Fibroblast of skin of back (primary cell): ENCODE measurements at regions not wholly inside any gene's neighbourhood (a gene's known extent, or its start where the extent isn't known, plus 50 kb on each side); places are given as distances from the start of the nearest gene placed in this dataset.

Source experiments
- DNase-seq: peaks from one replicate; pipeline ENCODE4 v3.0.0-alpha.2; 2013

DNA sequence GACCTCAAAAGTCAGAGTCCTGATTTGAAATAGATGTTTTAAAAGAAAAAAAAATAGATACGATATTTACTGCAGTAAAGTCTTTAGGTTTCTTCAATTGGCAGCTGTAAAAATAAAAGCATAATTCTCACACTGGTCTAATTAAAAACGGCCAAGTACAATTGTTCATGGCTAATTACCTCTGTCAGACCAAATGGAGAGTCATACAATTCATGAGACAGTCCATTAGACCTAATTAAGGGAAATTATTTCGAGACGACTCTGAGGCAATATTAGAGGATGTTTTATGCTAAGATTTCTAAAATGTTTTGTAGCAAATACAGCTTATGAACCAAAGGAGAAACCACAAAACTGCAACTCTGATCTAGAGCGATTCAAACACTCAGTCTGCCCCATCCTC lies 131.3 kb downstream of the PHLDA1 start:
- DNase-seq: no peak

DNA sequence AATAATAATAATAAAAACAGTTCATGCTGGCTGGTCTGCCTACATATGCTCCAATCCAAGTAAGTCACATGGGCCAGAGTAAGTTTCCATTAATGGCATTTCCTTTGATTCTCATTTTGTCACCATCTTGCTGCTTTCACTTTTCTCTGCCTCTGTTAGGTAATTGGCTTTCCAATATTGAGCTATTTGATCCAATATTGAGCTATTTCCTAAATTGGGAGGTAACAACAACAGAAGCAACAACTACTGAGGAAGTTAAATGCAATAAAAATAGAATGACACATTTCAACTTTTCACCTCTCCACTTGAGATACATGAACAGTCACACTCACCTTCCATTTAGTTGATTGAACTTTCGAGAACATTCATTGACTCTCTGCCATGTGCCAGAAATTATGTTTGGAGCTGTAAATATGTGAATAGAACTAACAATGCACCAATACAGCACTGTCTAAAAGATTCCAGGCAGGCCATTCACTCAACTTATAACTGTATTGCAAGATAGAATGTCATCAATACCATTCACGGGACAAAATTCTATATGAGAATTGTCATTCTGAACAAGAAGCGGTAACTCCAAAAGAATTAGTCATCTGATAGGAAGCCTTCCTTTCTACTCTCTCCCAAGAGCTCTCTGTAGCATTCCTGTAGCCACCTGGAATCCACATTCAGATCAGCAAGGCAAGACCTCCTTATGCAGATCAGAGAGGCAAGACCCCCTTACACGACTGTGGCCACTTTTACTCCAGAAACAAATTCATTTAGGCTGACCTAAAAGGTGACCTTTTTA lies 136.4 kb downstream of the PHLDA1 start:
- DNase-seq: no peak

DNA sequence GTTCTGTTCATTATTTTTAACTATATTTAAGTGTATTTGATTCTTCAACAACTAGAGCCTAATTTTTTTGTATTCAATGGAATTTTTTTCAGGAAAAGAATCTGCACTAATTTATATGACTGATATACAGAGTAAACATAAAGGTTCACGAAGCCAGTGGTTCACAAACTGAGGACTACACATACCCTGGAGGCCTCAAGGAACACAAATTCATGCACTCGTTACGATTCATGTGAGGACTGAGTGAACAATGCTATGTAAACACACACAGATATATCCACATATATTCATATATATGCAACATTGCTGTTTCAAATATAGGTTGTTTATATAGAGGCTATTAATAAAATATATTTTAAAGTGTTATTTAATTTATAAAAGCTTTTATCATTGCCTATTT lies 137.8 kb downstream of the PHLDA1 start:
- DNase-seq: no peak

DNA sequence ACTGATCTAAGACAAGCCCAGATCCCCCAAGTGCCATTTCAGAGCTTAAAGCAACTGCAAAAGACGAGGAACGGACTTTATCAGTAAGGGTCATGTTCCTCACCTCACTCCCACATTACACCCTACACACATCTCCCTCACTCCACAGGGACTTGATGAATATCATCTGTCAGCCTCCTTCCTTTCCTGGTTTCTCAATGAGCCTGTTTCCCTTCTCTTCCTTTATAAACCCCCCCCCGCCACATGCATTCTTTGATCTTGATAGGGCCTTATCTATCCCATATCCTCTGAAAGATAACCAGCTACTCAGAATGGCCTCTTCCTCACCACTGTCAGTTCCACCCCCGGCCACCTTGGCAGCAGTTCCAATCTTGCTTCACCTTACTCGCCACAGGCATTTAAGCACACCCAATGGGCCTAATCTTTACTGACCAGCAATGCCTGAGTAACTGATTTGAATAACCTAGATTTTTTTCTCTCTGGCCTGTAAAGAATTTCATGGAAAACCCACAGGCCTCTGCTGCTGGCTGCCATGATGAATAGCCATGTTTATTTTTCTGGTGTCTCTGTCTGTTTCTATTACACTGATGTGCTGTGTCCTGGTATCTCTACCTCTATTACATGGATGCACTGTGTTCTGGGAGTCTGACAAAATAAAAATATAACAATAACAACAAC lies 138.7 kb downstream of the PHLDA1 start:
- peak; percentile 37 for DNase-seq

GRCh38 chr12:75891072-75891471 lies 140.5 kb downstream of the PHLDA1 start:
- DNase-seq: no peak

DNA sequence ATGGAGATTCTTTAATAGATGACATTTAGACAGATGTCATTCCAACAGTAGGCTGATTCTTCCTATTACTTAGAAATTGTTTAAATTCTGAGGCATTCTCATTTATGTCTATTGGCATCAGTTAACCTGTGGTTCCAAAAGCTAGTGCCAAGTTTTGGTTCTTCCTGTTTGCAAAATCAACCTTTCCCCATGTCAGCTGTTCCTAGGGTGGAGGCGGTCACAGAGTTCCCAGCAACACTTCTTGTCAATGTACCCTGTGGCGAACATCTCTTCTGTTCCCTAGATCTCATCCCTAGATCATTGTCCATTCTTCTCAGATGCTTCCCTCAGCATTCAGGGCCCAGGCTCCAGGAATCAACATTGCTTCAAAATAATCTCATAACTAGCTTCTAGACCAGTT lies 140.9 kb downstream of the PHLDA1 start:
- no peak for DNase-seq

DNA sequence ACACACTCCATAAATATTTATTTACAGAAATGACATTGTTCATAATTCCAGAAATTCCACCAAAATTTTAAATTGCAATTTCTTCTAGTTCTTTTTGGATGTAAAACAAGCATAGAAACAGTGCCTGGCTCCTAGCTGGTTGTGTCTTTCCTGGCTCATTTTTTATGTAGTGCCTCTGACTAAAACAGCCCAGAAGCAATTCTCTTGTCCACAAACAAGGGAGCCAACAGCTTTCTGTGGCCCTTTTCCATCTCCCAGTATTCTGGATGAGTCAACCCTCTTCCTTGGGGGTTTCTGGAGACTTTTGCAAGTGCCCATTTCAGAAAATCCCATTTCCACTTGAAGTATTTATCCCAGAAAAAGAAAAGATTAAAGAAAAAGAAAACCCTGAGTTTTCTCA lies 141.4 kb downstream of the PHLDA1 start:
- DNase-seq: no peak

DNA sequence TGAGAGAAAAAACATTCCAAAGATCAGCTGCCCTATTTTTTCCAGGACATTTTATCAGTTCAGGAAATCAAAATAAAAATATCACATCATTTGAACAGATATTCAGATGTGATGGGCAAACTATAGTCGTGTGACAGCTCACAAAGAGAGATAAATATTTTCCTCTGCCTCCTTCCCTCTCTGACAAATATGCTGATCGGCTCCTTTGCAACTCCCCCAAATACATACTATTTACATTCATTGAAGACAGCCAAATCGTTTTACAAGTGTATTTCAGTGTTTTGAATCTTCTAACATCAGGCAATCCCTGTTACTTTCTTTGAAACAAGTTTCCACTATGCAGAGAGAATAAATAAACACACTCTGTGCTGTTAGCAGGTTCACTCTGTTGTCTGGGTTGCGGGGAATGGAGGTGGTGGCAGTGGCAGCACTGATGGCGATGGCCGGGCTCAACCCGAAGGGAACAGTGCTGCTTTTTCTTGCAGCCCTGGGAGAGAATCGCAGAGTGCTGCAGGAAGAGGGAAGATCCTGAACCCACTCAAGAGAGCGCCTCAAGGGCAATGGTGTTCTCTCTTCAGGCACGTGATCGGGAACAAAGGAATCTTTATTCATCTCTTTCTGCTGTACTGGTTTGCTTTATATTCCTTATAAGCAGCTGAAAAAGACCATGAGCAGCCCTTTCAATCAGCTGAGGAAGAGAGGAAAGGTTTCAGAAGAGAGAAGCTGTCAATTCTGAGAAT lies 142.5 kb downstream of the PHLDA1 start:
- no peak for DNase-seq

GRCh38 chr12:75888399-75888798 lies 143.2 kb downstream of the PHLDA1 start:
- no peak for DNase-seq

- DNase-seq: no peak
Measured at GRCh38 chr12:75887979-75888378, 143.6 kb downstream of the PHLDA1 start.

DNA sequence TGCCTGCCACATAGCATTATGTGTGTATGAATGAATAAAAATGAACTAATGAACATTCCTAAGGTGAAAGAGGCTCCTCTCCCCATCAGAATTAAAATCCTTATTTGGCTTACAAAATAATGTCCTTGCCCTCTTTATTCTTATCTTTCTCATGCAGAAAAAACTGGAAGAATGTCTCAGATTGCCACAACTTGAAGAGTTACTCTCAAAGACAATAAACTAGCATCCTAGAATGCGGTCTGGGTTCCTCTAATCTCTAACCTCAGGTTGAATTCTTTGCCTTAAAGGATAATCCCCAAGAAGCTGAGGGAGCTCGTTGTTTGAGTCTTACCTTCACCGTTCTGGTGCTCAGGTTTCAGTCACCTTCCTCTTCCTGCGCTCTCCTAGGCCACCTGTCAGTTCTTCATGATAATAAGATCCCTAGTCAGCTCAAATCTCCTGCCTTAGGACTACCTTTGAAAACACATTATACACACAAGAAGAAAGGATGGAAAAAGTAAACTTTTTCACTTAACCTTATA lies 147.1 kb downstream of the PHLDA1 start:
- no peak for DNase-seq

DNA sequence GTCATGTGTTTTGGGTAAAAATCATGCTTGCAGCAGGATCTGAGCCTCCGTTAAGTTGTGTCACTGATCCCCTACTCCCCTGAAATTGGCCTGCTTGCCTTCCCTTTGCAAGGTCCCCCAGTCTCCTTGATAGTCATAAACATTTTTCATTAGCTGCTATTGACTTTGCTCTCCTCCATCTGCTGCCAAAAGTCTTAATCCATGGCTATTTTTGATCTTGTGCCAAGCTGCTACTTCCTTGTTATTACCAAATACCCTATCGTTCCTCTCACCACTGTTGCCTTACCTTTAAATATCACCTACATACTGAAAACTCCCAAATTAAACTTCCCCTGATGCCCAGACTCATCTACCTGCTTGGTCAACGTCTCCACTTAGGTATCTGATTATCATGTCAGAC lies 148.3 kb downstream of the PHLDA1 start:
- DNase-seq: no peak

- no peak for DNase-seq
Measured at GRCh38 chr12:75882421-75882820, 149.2 kb downstream of the PHLDA1 start.

DNA sequence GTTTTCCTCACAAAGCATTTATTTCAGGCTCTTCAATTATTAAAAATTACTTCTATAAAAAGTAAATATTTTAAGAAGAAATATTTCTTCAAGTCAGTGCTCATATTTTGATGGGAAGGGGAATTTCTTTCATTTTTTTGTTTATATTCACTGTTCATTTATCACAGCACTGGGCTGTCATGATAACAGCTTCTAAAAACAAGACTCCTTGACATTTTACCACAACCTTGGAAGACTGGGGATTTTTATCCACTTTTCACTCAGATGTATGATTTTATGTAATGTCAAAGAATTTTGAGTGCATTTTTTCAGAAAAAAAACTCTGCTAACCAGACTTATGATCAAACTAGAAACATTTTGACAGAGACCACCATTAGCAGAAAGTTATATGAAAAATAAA lies 149.7 kb downstream of the PHLDA1 start:
- DNase-seq: peak; percentile 48

DNA sequence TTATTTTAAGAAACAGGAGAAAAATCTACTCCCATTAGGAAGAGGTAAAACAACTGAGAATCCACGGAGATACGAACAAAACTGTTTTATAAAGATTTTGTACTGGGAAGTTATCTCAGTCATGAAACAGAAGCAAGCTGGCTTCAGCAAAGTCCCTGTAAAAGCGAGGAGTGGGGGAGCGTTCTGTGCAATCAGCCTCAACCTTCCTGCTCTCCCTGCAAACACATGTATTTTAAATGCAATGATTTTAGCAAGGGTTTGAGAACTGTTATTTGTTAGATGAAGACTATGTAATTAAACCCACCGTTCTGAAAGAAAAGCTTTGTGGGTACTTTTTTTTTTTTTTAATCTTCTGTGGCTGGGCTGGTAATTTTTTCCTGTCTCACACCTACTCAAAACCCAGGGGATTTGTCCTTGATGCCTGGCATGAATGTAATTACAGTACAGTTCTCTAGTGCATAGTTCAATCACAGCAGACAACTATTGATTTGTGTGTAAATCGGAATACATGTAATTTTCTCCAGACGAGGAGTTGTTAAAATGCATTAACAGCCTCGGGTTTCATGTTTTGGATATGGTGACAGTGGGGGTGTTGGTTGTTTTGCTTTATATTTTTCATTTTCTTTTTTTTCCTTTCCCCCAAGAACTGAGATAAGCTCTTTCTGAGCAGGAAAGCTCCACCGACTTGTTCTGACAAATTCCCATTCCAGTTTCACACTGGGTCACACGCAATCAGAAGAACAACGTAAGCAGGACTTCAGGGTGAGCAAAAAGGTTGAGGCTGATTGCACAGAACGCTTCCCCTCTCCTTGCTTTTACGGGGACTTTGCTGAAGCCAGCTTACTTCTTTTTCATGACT lies 153.6 kb downstream of the PHLDA1 start:
- DNase-seq: no peak

GRCh38 chr12:75876832-75877762 lies 154.5 kb downstream of the PHLDA1 start:
- no peak for DNase-seq

DNA sequence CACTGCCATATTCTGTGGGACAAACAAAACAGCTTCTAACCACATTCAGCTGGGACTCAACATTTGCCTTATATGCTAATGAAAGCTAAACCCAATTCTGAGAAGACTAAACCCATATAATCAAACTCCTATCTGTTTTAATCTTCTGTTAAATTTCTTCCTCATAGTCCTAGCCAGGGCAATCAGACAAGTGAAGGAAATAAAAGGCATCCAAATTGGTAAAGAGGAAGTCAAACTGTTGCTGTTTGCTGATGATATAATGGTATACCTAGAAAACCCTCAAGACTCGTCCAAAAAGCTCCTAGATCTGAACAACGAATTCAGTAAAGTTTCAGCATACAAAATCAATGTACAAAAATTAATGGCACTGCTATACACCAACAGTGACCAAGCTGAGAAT lies 157.1 kb downstream of the PHLDA1 start:
- DNase-seq: no peak

GRCh38 chr12:75872762-75873161 lies 158.8 kb downstream of the PHLDA1 start:
- no peak for DNase-seq

DNA sequence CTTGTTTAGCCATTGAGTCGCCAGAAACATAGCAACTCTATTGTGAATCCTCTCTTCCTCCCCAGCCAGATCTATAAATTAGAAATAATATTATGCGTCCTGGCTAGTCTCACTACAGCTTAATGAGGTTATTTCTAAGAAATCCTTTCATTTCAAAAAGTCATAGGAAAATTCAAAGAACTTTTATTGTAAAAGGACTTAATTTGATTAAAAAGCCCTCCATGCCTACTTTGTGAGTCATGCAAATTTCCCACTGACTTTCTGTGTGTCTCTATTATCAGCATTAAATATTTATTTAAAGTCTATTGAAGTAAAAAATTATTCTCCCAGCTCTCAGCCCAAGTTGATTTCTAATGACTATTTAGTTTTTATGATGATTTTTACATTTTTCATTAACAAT lies 160.7 kb downstream of the PHLDA1 start:
- DNase-seq: peak; percentile 56

GRCh38 chr12:75868501-75868900 lies 163.1 kb downstream of the PHLDA1 start:
- no peak for DNase-seq

GRCh38 chr12:75865315-75865714 lies 166.3 kb downstream of the PHLDA1 start:
- no peak for DNase-seq
